IMR-90 (cell line): ENCODE measurements at regions not wholly inside any gene's neighbourhood (a gene's known extent, or its start where the extent isn't known, plus 50 kb on each side); places are given as distances from the start of the nearest gene placed in this dataset.

Experiments
- BHLHE40 ChIP-seq: fragments of 150-350 bp; IDR thresholded peaks from 2 replicates; pipeline ENCODE4 v1.6.1; 2016; ENCODE audit warnings: mild to moderate bottlenecking, low read depth, low read length
- FOS ChIP-seq: fragments of 150-350 bp; IDR thresholded peaks from 2 replicates; pipeline ENCODE4 v1.6.1; 2016; ENCODE audit warnings: low read depth, low read length
- MAZ ChIP-seq: IDR thresholded peaks from 2 replicates; pipeline ENCODE4 v1.6.1; 2012; ENCODE audit warnings: low read depth, mild to moderate bottlenecking, low read length, improper control_type of control experiment, moderate library complexity, borderline replicate concordance
- MXI1 ChIP-seq: IDR thresholded peaks from 2 replicates; pipeline ENCODE4 v1.6.1; 2012; ENCODE audit warnings: low read depth, mild to moderate bottlenecking, low read length, moderate library complexity, borderline replicate concordance
- POLR2A ChIP-seq: IDR thresholded peaks from 2 replicates; pipeline ENCODE4 v1.6.1; 2012; ENCODE audit warnings: mild to moderate bottlenecking, low read depth, low read length
- RAD21 ChIP-seq: IDR thresholded peaks from 2 replicates; pipeline ENCODE4 v1.6.1; 2012; ENCODE audit warnings: low read length, improper control_type of control experiment
- TF ChIP-seq, protein P1 (sequence below): conservative IDR thresholded peaks from 2 replicates; pipeline ENCODE4 v1.5.1; 2012; ENCODE audit warnings: mild to moderate bottlenecking, low read depth, low read length, improper control_type of control experiment
- TF ChIP-seq, protein P2 (sequence below): fragments of 150-350 bp; IDR thresholded peaks from 2 replicates; pipeline ENCODE4 v1.6.1; 2017; ENCODE audit warnings: mild to moderate bottlenecking, antibody characterized with exemption, low read length, low read depth

DNA sequence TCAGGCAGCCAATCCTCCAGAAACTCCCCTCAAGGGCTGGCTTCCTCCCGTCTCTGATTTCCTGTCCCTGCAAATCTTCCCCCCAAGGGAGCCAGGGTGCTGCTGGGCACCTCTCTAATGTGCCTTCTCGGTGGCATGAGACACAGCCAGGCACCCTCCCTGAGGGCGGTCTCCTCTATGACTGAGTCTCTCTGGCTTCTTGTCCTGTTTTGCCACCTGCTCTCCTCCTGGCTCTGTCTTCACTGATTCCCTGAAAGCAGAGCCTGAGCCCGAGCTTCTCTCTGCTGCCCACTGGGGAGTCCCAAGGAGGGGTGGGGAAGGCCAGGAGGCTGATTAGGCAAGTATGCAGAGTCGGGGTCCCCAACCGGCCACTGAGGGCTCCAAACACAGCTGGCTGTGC is 60.4 kb upstream of the INSIG1 start:
- TF ChIP-seq, protein P1, sequence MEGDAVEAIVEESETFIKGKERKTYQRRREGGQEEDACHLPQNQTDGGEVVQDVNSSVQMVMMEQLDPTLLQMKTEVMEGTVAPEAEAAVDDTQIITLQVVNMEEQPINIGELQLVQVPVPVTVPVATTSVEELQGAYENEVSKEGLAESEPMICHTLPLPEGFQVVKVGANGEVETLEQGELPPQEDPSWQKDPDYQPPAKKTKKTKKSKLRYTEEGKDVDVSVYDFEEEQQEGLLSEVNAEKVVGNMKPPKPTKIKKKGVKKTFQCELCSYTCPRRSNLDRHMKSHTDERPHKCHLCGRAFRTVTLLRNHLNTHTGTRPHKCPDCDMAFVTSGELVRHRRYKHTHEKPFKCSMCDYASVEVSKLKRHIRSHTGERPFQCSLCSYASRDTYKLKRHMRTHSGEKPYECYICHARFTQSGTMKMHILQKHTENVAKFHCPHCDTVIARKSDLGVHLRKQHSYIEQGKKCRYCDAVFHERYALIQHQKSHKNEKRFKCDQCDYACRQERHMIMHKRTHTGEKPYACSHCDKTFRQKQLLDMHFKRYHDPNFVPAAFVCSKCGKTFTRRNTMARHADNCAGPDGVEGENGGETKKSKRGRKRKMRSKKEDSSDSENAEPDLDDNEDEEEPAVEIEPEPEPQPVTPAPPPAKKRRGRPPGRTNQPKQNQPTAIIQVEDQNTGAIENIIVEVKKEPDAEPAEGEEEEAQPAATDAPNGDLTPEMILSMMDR: no peak
- TF ChIP-seq POLR2A (no peak), RAD21 (no peak), MXI1 (no peak), BHLHE40 (no peak), FOS (no peak), MAZ (no peak)
- TF ChIP-seq, protein P2, sequence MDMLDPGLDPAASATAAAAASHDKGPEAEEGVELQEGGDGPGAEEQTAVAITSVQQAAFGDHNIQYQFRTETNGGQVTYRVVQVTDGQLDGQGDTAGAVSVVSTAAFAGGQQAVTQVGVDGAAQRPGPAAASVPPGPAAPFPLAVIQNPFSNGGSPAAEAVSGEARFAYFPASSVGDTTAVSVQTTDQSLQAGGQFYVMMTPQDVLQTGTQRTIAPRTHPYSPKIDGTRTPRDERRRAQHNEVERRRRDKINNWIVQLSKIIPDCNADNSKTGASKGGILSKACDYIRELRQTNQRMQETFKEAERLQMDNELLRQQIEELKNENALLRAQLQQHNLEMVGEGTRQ: no peak
